Common myeloid progenitor, CD34-positive (primary cell): ENCODE measurements at regions not wholly inside any gene's neighbourhood (a gene's known extent, or its start where the extent isn't known, plus 50 kb on each side); places are given as distances from the start of the nearest gene placed in this dataset.

Experiments used
- CTCF ChIA-PET: fragments of 350-600 bp; sonication (Branson Sonifier 250); formaldehyde crosslinking; loops from one replicate; lab custom pipeline; 2021; ENCODE audit warnings: antibody characterized with exemption; lab: Charles Lee
- POLR2A ChIA-PET: fragments of 350-600 bp; sonication (Branson Sonifier 250); formaldehyde crosslinking; loops from one replicate; lab custom pipeline; 2021; ENCODE audit warnings: antibody characterized with exemption; lab: Charles Lee
- DNase-seq, 3 donors: peaks; one replicate each; pipeline versions ENCODE4 v3.0.0 to v3.0.0-alpha.2; 2013
- H3K27ac ChIP-seq, 2 experiments: 1 replicate in 1 of 2; 2 replicates in 1 of 2; pipeline ENCODE4 v1.7.0; 2013; ENCODE audit warnings: inconsistent platforms in 2 of 2, low read length in 2 of 2, mild to moderate bottlenecking in 2 of 2, low read depth in 1 of 2, moderate library complexity in 1 of 2; ENCODE audit not compliant: severe bottlenecking in 2 of 2, insufficient read depth in 1 of 2, poor library complexity in 1 of 2
- H3K27me3 ChIP-seq, 5 experiments: replicated peaks in 2 of 5; 1 replicate in 3 of 5; 2 replicates in 2 of 5; pipeline versions ENCODE4 v1.6.1 to v1.7.0; 2013; ENCODE audit warnings: low read length in 4 of 5, mild to moderate bottlenecking in 2 of 5, moderate library complexity in 2 of 5, inconsistent platforms in 1 of 5; ENCODE audit not compliant: insufficient read depth in 5 of 5, control insufficient read depth in 4 of 5
- H3K36me3 ChIP-seq, 4 experiments: 1 replicate in 2 of 4; 2 replicates in 2 of 4; pipeline versions ENCODE4 v1.6.1 to v1.7.0; 2013; ENCODE audit warnings: low read length in 3 of 4, control low read depth in 1 of 4, mild to moderate bottlenecking in 1 of 4; ENCODE audit not compliant: control insufficient read depth in 4 of 4, insufficient read depth in 4 of 4
- H3K4me1 ChIP-seq, 4 experiments: 1 replicate in 3 of 4; 2 replicates in 1 of 4; pipeline versions ENCODE4 v1.6.1 to v1.7.1; 2013; ENCODE audit warnings: low read length in 3 of 4, mild to moderate bottlenecking in 3 of 4, control low read depth in 1 of 4, inconsistent platforms in 1 of 4, moderate library complexity in 1 of 4; ENCODE audit not compliant: control insufficient read depth in 4 of 4, insufficient read depth in 4 of 4; ENCODE audit errors: control extremely low read depth in 1 of 4
- H3K4me3 ChIP-seq, 7 experiments: 1 replicate in 4 of 7; 2 replicates in 3 of 7; pipeline versions ENCODE4 v1.5.1 to v1.7.0; 2013; ENCODE audit warnings: mild to moderate bottlenecking in 7 of 7, low read length in 6 of 7, moderate library complexity in 6 of 7, inconsistent platforms in 2 of 7, low read depth in 2 of 7, control low read depth in 1 of 7; ENCODE audit not compliant: insufficient read depth in 4 of 7, control insufficient read depth in 1 of 7; ENCODE audit errors: extremely low read depth in 1 of 7
- H3K9me3 ChIP-seq, 5 experiments: 1 replicate in 4 of 5; 2 replicates in 1 of 5; pipeline versions ENCODE4 v1.6.1 to v1.7.1; 2013; ENCODE audit warnings: low read length in 4 of 5, mild to moderate bottlenecking in 2 of 5, inconsistent platforms in 1 of 5, low read depth in 1 of 5, moderate library complexity in 1 of 5; ENCODE audit not compliant: control insufficient read depth in 4 of 5, insufficient read depth in 2 of 5; ENCODE audit errors: control extremely low read depth in 1 of 5
- WGBS: methylation state at CpG from one replicate; pipeline ENCODE4 v1.1.5; 2013; ENCODE audit not compliant: insufficient coverage; 5-methylcytosine and 5-hydroxymethylcytosine counted together

DNA sequence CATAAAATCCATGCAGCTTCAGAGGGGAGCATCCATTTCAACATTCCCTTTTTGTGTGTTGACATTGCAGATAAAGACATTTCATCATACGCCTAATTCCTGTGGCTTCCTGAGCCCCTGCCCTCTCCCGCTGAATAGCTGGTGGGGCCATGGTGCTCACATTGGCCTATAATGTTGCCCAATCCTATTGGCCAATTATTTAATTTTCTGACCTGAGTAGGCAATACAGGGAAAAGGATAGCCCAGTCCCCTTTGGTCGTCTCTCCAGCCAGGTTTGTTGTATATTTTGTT lies 163.8 kb upstream of the MYCN start:
- CTCF ChIA-PET, result no interaction called here
- Histone ChIP-seq H3K4me3 (no peak overlapping the region), H3K27me3 (no peaks in the 10 kb centered on the region), H3K36me3 (no peaks in the 10 kb centered on the region), H3K4me1 (peaks cover 0 to 7% (median under 1%) of the 10 kb centered on the region in 4 experiments), H3K9me3 (no peaks in the 10 kb centered on the region), H3K27ac (no peak overlapping the region)
- POLR2A ChIA-PET, result no interaction called here
- WGBS, result 100% methylated on average over 2 of the region's 3 CpGs
- no peak for DNase-seq

DNA sequence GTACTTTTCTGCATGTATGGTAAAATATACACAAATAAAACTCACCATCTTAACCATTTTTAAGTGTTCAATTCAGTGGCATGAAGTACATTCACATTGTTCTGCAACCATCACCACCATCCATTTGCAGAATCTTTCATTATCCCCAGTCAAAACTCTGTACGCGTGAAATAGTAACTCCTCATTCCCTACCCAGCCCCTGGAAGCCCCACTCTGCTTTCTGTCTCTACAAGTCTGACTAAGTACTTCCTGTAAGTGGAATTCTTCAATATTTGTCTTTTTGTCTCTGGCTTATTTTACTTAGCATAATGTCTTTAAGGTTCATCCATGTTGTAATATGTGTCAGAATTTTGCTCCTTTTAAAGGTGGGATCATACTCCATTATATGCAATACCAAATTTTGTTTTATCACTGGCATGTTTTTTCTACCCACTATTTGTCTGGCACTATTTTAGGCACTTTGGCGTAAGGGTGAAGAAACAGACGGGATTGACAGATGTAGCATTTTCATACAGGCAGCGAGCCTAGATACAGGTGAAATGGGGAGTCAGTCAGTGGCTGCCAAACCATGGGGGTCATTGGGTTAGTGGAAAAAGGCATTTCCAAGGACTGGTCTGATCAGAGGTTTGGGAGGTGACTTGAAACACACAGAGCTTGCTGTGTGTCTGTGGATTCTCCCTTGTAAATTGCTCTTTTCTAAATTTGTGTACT lies 163.2 kb upstream of the MYCN start:
- Histone ChIP-seq H3K27me3 (no peaks in the 10 kb centered on the region), H3K27ac (no peak overlapping the region), H3K4me1 (peaks cover 0 to 2% (median 0%) of the 10 kb centered on the region in 4 experiments), H3K9me3 (no peaks in the 10 kb centered on the region), H3K4me3 (no peak overlapping the region), H3K36me3 (no peaks in the 10 kb centered on the region)
- 94% methylated on average over 5 of the region's 5 CpGs for WGBS
- no peak for DNase-seq
- CTCF ChIA-PET, result no interaction called here
- POLR2A ChIA-PET, result no interaction called here

- H3K36me3 ChIP-seq, result no peaks in the 10 kb centered on the region
- no peak for DNase-seq
- peaks cover 0 to 3% (median 0%) of the 10 kb centered on the region in 5 experiments for H3K27me3 ChIP-seq
- WGBS, result 96% methylated on average over 3 of the region's 6 CpGs
- CTCF ChIA-PET, result no interaction called here
- no peak overlapping the region for H3K4me3 ChIP-seq
- POLR2A ChIA-PET, result no interaction called here
- H3K4me1 ChIP-seq, result no peaks in the 10 kb centered on the region
- no peaks in the 10 kb centered on the region for H3K9me3 ChIP-seq
- H3K27ac ChIP-seq, result no peak overlapping the region
Observed at GRCh38 chr2:15777795-15778371, 162.5 kb upstream of the MYCN start.

DNA sequence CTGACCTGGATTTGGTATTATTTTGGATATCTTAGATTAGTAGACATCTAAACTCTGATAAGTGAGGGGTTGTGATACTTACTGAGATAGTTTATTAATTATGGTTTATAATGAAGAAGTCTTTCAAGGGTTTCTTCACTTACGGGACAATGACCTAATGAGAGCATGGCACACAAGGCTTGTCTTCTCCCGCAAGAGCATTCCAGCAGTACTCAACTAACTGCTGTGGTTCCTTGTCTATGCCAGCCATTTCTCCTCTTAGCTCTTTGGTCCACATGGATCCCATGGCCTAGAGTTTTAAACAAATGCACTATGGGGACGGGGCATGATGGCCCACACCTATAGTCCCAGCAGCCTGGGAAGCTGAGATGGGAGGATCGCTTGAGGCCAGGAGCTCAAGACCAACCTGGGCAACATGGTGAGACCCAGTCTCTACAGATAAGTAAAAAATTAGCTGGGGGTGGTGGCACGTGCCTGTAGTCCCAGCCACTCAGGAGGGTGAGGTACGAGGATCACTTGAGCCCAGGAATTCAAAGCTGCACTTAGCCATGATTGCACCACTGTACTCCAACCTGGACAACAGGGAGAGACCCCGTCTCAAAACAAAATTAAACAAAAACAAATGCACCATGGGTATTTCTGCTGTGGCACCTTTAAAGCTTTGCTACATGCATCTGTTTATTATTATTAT lies 161.7 kb upstream of the MYCN start:
- Histone ChIP-seq H3K9me3 (no peaks in the 10 kb centered on the region), H3K27me3 (peaks cover 0 to 3% (median 0%) of the 10 kb centered on the region in 5 experiments), H3K4me3 (no peak overlapping the region), H3K4me1 (no peaks in the 10 kb centered on the region), H3K27ac (no peak overlapping the region), H3K36me3 (no peaks in the 10 kb centered on the region)
- CTCF ChIA-PET, result interaction anchor here (0.9 kb wide), 1 partner anchor 10 kb away, joined by 3 read pairs; no protein-coding TSS in a partner anchor
- DNase-seq, result no peak
- POLR2A ChIA-PET, result no interaction called here
- 100% methylated on average over 3 of the region's 7 CpGs for WGBS

DNA sequence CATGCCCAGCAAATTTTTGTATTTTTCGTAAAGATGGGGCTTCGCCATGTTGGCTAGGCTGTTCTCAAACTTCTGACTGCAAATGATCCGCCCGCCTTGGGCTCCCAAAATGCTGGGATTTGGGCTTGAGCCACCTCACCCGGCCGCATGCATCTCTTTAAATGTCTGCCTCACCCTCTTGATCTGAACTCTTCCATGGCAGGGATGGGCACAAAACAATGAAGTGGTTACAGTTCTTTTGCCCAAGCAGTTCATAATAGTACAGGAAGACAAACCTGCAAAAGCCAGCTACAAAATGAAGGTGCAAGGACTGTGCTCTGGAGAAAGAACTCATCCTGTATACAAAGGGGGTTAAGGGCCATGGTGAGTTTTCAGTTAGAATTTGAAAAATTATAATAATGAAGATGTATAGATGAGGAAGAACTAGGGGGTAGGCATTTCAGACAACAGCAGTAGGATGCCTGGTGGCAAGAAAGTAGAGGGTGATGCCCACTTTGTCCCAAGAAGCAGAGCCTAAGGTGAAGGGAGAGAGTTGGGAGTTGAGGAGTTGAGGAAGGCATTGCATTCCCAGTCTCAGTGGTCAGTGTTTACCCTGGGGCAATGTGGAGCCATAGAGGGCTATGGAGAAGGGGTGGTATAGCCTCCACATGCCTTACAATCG lies 160.8 kb upstream of the MYCN start:
- CTCF ChIA-PET, result interaction anchor here (0.9 kb wide), 2 partner anchors 8 to 9 kb away, joined by 3 read pairs; no protein-coding TSS in a partner anchor
- 98% methylated on average over 5 of the region's 7 CpGs for WGBS
- POLR2A ChIA-PET, result no interaction called here
- no peaks in the 10 kb centered on the region for H3K36me3 ChIP-seq
- peaks cover 0 to 1% (median under 1%) of the 10 kb centered on the region in 4 experiments for H3K4me1 ChIP-seq
- no peak for DNase-seq
- H3K9me3 ChIP-seq, result no peaks in the 10 kb centered on the region
- H3K4me3 ChIP-seq, result no peak overlapping the region
- no peak overlapping the region for H3K27ac ChIP-seq
- peaks cover 0 to 3% (median 0%) of the 10 kb centered on the region in 5 experiments for H3K27me3 ChIP-seq

DNA sequence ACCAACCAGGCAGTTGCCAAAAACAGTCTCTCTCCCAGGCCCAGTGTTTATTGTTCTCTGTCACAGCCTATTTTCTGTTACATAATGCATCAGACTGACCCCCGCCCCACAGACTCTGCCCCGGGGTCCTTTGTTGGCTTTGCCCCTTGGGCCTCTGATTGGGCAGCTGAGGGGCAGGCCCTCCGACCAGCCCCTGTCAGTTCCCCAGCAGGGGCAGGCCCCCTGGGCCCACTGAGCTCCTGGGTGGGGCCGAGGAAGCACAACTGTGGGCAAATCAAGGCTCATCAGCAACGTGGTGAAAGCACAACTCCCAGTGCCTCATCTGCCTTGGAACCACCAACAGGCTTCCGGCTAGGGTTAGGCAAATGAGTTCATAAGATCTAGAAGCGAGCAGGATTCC lies 160.1 kb upstream of the MYCN start:
- no peak for DNase-seq
- ChIA-PET POLR2A (no interaction called here), CTCF (no interaction called here)
- Histone ChIP-seq H3K4me3 (no peak overlapping the region), H3K4me1 (peaks cover 0 to 6% (median 2%) of the 10 kb centered on the region in 4 experiments), H3K27me3 (peaks cover 0 to 3% (median 0%) of the 10 kb centered on the region in 5 experiments), H3K9me3 (no peaks in the 10 kb centered on the region), H3K36me3 (no peaks in the 10 kb centered on the region), H3K27ac (no peak overlapping the region)
- WGBS, result 97% methylated on average over 7 of the region's 7 CpGs
